ENCODE measurements at regions not wholly inside any gene's neighbourhood (a gene's known extent, or its start where the extent isn't known, plus 50 kb on each side); places are given as distances from the start of the nearest gene placed in this dataset.

- no peak for DNase-seq
Measured at GRCh38 chr2:506866-507265, 170.3 kb downstream of the TMEM18 start.

- DNase-seq: no peak
Measured at GRCh38 chr2:506451-506850, 170.8 kb downstream of the TMEM18 start.

- DNase-seq: no peak
Measured at GRCh38 chr2:505941-506340, 171.3 kb downstream of the TMEM18 start.

GRCh38 chr2:503288-503999, 173.8 kb downstream of the TMEM18 start:
- DNase-seq: no peak

GRCh38 chr2:502831-503230, 174.4 kb downstream of the TMEM18 start:
- no peak for DNase-seq

- no peak for DNase-seq
Measured at GRCh38 chr2:501667-502066, 175.5 kb downstream of the TMEM18 start.

GRCh38 chr2:501130-501529, 176.1 kb downstream of the TMEM18 start:
- no peak for DNase-seq

GRCh38 chr2:499726-500125, 177.5 kb downstream of the TMEM18 start:
- no peak for DNase-seq

- no peak for DNase-seq
Measured at GRCh38 chr2:498493-499178, 178.6 kb downstream of the TMEM18 start.

- DNase-seq: no peak
Measured at GRCh38 chr2:497770-498492, 179.3 kb downstream of the TMEM18 start.

- DNase-seq: no peak
Measured at GRCh38 chr2:496729-497128, 180.5 kb downstream of the TMEM18 start.

GRCh38 chr2:495745-496275, 181.4 kb downstream of the TMEM18 start:
- DNase-seq: no peak

GRCh38 chr2:494853-495252, 182.4 kb downstream of the TMEM18 start:
- DNase-seq: no peak

GRCh38 chr2:493228-493627, 184.0 kb downstream of the TMEM18 start:
- no peak for DNase-seq

GRCh38 chr2:492178-492577, 185.0 kb downstream of the TMEM18 start:
- DNase-seq: no peak

- DNase-seq: no peak
Measured at GRCh38 chr2:489838-490237, 187.4 kb downstream of the TMEM18 start.

- DNase-seq: no peak
Measured at GRCh38 chr2:489084-489483, 188.1 kb downstream of the TMEM18 start.

- no peak for DNase-seq
Measured at GRCh38 chr2:487186-488079, 189.8 kb downstream of the TMEM18 start.

- peak; percentile 37 for DNase-seq
Measured at GRCh38 chr2:486371-486770, 190.8 kb downstream of the TMEM18 start.

GRCh38 chr2:481388-481787, 193.5 kb upstream of the ALKAL2 start:
- no peak for DNase-seq

GRCh38 chr2:479490-480176, 191.7 kb upstream of the ALKAL2 start:
- DNase-seq: no peak

GRCh38 chr2:479031-479430, 191.1 kb upstream of the ALKAL2 start:
- no peak for DNase-seq

Measured in femur (tissue), 1 donor.